Liver (tissue), 8 donors: ENCODE measurements at regions not wholly inside any gene's neighbourhood (a gene's known extent, or its start where the extent isn't known, plus 50 kb on each side); places are given as distances from the start of the nearest gene placed in this dataset.
"Not testable (repeated sequence)": the region's sequence is repeated elsewhere in the genome, so short reads cannot be mapped to it uniquely, and the experiment has no call there.

ENCODE experiments used
- DNase-seq: peaks from one replicate; pipeline ENCODE4 v3.0.0-alpha.2; 2017; ENCODE audit warnings: low spot score
- H3K27ac ChIP-seq, 2 donors: one replicate each; pipeline ENCODE4 v1.7.0; 2013; ENCODE audit warnings: inconsistent platforms in 2 of 2, low read length in 2 of 2, control low read depth in 1 of 2, low read depth in 1 of 2, mild to moderate bottlenecking in 1 of 2
- H3K27me3 ChIP-seq, 4 donors: one replicate each; pipeline versions ENCODE4 v1.6.1 to v1.7.0; 2013; ENCODE audit warnings: low read length in 3 of 4, inconsistent platforms in 1 of 4, mild to moderate bottlenecking in 1 of 4, moderate library complexity in 1 of 4; ENCODE audit not compliant: control insufficient read depth in 4 of 4, insufficient read depth in 4 of 4
- H3K36me3 ChIP-seq, 4 donors: one replicate each; pipeline versions ENCODE4 v1.6.1 to v1.7.0; 2013; ENCODE audit warnings: low read length in 3 of 4, mild to moderate bottlenecking in 3 of 4, low read depth in 1 of 4, moderate library complexity in 1 of 4; ENCODE audit not compliant: control insufficient read depth in 4 of 4, insufficient read depth in 3 of 4
- H3K4me1 ChIP-seq, 4 donors: one replicate each; pipeline versions ENCODE4 v1.6.1 to v1.7.0; 2013; ENCODE audit warnings: low read length in 3 of 4, mild to moderate bottlenecking in 3 of 4, moderate library complexity in 1 of 4; ENCODE audit not compliant: control insufficient read depth in 4 of 4, insufficient read depth in 4 of 4
- H3K4me3 ChIP-seq, 3 donors: one replicate each; pipeline versions ENCODE4 v1.6.1 to v1.7.0; 2013; ENCODE audit warnings: low read length in 3 of 3, control low read depth in 1 of 3, low read depth in 1 of 3, mild to moderate bottlenecking in 1 of 3
- H3K9ac ChIP-seq, 2 donors: one replicate each; pipeline ENCODE4 v1.7.0; 2013; ENCODE audit warnings: low read length in 2 of 2, mild to moderate bottlenecking in 2 of 2, moderate library complexity in 2 of 2, control low read depth in 1 of 2, low read depth in 1 of 2
- H3K9me3 ChIP-seq, 4 donors: one replicate each; pipeline versions ENCODE4 v1.6.1 to v1.7.0; 2013; ENCODE audit warnings: low read length in 3 of 4; ENCODE audit not compliant: control insufficient read depth in 4 of 4
- ATF3 ChIP-seq: IDR thresholded peaks from 2 replicates; pipeline ENCODE4 v1.6.1; 2016; ENCODE audit warnings: antibody characterized with exemption
- CTCF ChIP-seq: fragments of 150-350 bp; IDR thresholded peaks from 2 replicates; pipeline ENCODE4 v1.5.1; 2017; ENCODE audit warnings: improper control_type of control experiment, low read depth, low read length; ENCODE audit not compliant: missing input control
- EGR1 ChIP-seq, 2 donors: IDR thresholded peaks; 2 replicates each; pipeline ENCODE4 v1.6.1; 2016 to 2018; ENCODE audit warnings: antibody characterized with exemption in 2 of 2, low read depth in 2 of 2
- FOXA1 ChIP-seq: IDR thresholded peaks from 2 replicates; pipeline ENCODE4 v1.6.1; 2016; ENCODE audit warnings: antibody characterized with exemption
- FOXA2 ChIP-seq: IDR thresholded peaks from 2 replicates; pipeline ENCODE4 v1.6.1; 2016; ENCODE audit warnings: antibody characterized with exemption
- GABPA ChIP-seq, 2 donors: IDR thresholded peaks in 1 of 2; conservative IDR thresholded peaks in 1 of 2; 2 replicates each; pipeline ENCODE4 v1.6.1; 2016; ENCODE audit warnings: antibody characterized with exemption in 2 of 2, mild to moderate bottlenecking in 1 of 2, moderate library complexity in 1 of 2
- HNF4A ChIP-seq, 2 donors: conservative IDR thresholded peaks; 2 replicates each; pipeline ENCODE4 v1.6.1; 2016; ENCODE audit warnings: antibody characterized with exemption in 2 of 2, mild to moderate bottlenecking in 2 of 2
- HNF4G ChIP-seq: IDR thresholded peaks from 2 replicates; pipeline ENCODE4 v1.6.1; 2016; ENCODE audit warnings: antibody characterized with exemption
- JUND ChIP-seq, 2 donors: IDR thresholded peaks; 2 replicates each; pipeline ENCODE4 v1.6.1; 2016; ENCODE audit warnings: antibody characterized with exemption in 2 of 2
- MAX ChIP-seq: IDR thresholded peaks from 2 replicates; pipeline ENCODE4 v1.6.1; 2016; ENCODE audit warnings: antibody characterized with exemption
- NR2F2 ChIP-seq: IDR thresholded peaks from 2 replicates; pipeline ENCODE4 v1.6.1; 2016; ENCODE audit warnings: antibody characterized with exemption
- RAD21 ChIP-seq, 2 donors: IDR thresholded peaks; 2 replicates each; pipeline ENCODE4 v1.6.1; 2016; ENCODE audit warnings: antibody characterized with exemption in 2 of 2, mild to moderate bottlenecking in 2 of 2
- REST ChIP-seq: IDR thresholded peaks from 2 replicates; pipeline ENCODE4 v1.6.1; 2016; ENCODE audit warnings: antibody characterized with exemption, mild to moderate bottlenecking
- RXRA ChIP-seq, 2 donors: IDR thresholded peaks; 2 replicates each; pipeline ENCODE4 v1.6.1; 2017 to 2018; ENCODE audit warnings: antibody characterized with exemption in 2 of 2, mild to moderate bottlenecking in 1 of 2
- SP1 ChIP-seq: IDR thresholded peaks from 2 replicates; pipeline ENCODE4 v1.6.1; 2018; ENCODE audit warnings: antibody characterized with exemption, mild to moderate bottlenecking
- TAF1 ChIP-seq: conservative IDR thresholded peaks from 2 replicates; pipeline ENCODE4 v1.6.1; 2016; ENCODE audit warnings: antibody characterized with exemption, mild to moderate bottlenecking
- YY1 ChIP-seq: IDR thresholded peaks from 2 replicates; pipeline ENCODE4 v1.6.1; 2016; ENCODE audit warnings: antibody characterized with exemption, mild to moderate bottlenecking
- ZBTB33 ChIP-seq: IDR thresholded peaks from 2 replicates; pipeline ENCODE4 v1.6.1; 2016; ENCODE audit warnings: antibody characterized with exemption
- WGBS: extraction: QIAGEN DNeasy Blood & Tissue Kit; methylation state at CpG from one replicate; pipeline ENCODE4 v1.1.7; 2013; 5-methylcytosine and 5-hydroxymethylcytosine counted together
- donor health status: healthy.
- donor health status: healthy.
- donor health status: healthy.
- donor health status: healthy.
- donor health status: healthy.

- TF ChIP-seq ZBTB33 (no peak), RAD21 (IDR thresholded peaks at IDR 0.05) (no peak)
These were observed 249.1 kb upstream of the PGRMC2 start (continued) for GRCh38 chr4:128536746-128537145.

GRCh38 chr4:128535510-128535909, 247.9 kb upstream of the PGRMC2 start:
- H3K27ac ChIP-seq, DNase-seq, H3K36me3 ChIP-seq, H3K4me1 ChIP-seq, H3K27me3 ChIP-seq, H3K4me3 ChIP-seq, H3K9me3 ChIP-seq, H3K9ac ChIP-seq: not testable (repeated sequence)
- WGBS: 76% methylated on average over 4 of the region's 4 CpGs

- Histone ChIP-seq H3K4me1 (no peaks in the 10 kb centered on the region), H3K36me3 (no peaks in the 10 kb centered on the region), H3K4me3 (no peak overlapping the region), H3K27me3 (no peaks in the 10 kb centered on the region), H3K9ac (no peak overlapping the region), H3K27ac (no peak overlapping the region), H3K9me3 (no peaks in the 10 kb centered on the region)
- DNase-seq: no peak
- 79% methylated on average over 4 of the region's 4 CpGs for WGBS
- no peak for TF ChIP-seq SP1
- TF ChIP-seq EGR1 (IDR thresholded peaks at IDR 0.05; ENCODE audit: low read depth in 2 of 2): no peak
- TF ChIP-seq JUND (IDR thresholded peaks at IDR 0.05): no peak
- TF ChIP-seq FOXA1: no peak
- no peak for TF ChIP-seq ZBTB33
- TF ChIP-seq MAX: no peak
- TF ChIP-seq ATF3: no peak
- TF ChIP-seq TAF1: no peak
- no peak for TF ChIP-seq CTCF
- TF ChIP-seq FOXA2: no peak
- no peak for TF ChIP-seq RAD21 (IDR thresholded peaks at IDR 0.05)
- no peak for TF ChIP-seq YY1
- TF ChIP-seq RXRA (IDR thresholded peaks at IDR 0.05): no peak
- TF ChIP-seq GABPA (IDR thresholded peaks at IDR 0.05 in 1 of 2, conservative IDR thresholded peaks at IDR 0.05 in 1 of 2): no peak
- no peak for TF ChIP-seq NR2F2
- TF ChIP-seq REST: no peak
- no peak for TF ChIP-seq HNF4A (conservative IDR thresholded peaks at IDR 0.05)
- TF ChIP-seq HNF4G: no peak
These were observed 241.4 kb upstream of the PGRMC2 start for GRCh38 chr4:128528793-128529553.
